ENCODE measurements at regions not wholly inside any gene's neighbourhood (a gene's known extent, or its start where the extent isn't known, plus 50 kb on each side); places are given as distances from the start of the nearest gene placed in this dataset.

- DNase-seq, result no peak
Measured at GRCh38 chr1:221072214-221072613, 193.0 kb downstream of the HLX start.

DNA sequence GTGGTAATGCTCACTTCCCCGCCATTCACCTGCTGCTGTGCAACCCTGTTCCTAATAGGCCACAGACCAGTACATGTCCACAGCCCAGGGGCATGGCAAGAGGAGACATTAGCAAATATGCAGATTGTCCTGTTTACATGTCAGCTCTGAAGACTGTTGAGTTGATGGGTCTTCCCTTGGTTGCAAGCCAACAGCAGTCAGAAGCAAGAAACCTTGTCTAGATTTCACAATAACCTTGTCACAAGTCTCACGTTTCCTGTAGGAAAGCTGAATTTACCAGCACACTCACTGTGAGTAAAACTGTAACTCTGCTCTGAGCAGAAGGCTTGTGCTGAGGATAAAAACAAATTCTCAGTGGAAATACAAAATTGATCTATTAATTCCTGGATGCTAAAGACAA lies 195.1 kb downstream of the HLX start:
- DNase-seq, result no peak

DNA sequence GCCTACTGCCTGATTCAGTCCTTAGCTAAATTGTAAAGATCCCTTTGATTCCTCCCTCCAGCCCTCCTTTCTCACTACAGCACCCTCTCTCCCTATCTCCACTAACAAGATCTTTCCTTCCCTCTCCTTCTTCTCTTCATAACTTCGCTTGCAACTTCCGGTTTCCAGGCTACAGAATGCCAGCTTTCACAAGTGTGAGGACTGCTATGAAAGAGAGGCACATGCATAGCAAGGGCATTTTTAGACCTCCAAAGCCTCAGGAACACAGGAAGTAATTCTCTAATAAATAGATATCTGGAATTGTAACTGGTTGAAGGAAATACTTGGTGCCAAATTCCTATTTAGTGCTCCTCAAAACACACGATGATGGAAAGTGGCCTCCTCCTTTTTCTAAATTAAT lies 196.7 kb downstream of the HLX start:
- DNase-seq, result no peak

- DNase-seq, result no peak
Measured at GRCh38 chr1:221076391-221076811, 197.2 kb downstream of the HLX start.

DNA sequence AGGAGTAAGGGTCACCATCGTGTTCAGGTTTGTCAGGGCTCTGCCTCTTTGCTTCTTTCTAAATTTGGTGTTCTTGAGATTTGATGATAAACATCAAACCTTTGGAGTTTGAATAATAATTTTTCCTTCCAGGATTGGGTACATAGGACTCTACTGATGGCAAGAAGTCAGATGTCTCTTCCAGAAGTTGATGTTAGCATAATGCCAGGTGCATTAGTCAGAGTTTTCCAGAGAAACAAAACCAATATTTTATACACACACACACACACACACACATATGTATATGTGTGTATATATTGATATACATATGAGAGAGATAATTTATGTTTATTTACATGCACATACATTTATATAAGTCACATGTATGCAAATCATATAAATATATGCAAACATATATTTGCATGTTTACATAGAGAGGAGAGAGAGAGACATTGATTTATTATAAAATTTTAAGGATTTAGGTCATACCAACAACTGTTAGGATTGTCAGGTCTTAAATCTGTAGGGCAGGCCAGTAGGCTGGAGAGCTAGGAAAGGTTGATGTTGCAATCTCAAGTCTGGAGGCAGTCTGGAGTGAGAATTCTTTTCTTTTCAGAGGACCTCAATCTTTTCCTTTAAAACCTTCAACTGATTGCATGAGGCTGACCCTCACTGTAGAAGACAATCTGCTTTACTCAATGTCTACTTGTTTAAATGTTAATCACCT lies 199.2 kb downstream of the HLX start:
- DNase-seq, result no peak

- DNase-seq, result no peak
Measured at GRCh38 chr1:221083902-221084301, 204.7 kb downstream of the HLX start.

DNA sequence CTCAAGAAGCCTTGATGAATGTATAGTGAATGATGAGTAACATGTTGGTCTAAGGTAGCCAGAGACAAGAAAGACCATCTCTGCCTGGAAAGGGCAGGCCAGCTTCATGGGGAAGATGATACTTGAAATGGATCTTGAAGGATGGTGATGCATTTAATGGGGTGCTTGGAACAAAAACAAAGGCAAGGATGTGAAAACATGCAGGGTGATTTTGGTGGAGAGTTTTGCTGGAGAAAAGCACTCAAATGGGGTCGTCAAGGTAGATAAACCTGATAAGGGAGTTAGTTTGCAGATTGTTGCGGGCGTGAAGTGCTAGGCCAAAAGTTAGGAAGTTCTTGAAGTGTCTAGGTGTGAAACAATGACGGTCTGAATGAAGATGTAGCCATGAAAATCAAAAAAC lies 205.4 kb downstream of the HLX start:
- no peak for DNase-seq

GRCh38 chr1:221085701-221086375 lies 206.6 kb downstream of the HLX start:
- DNase-seq, result no peak

- no peak for DNase-seq
Measured at GRCh38 chr1:221087919-221088318, 208.7 kb downstream of the HLX start.

DNA sequence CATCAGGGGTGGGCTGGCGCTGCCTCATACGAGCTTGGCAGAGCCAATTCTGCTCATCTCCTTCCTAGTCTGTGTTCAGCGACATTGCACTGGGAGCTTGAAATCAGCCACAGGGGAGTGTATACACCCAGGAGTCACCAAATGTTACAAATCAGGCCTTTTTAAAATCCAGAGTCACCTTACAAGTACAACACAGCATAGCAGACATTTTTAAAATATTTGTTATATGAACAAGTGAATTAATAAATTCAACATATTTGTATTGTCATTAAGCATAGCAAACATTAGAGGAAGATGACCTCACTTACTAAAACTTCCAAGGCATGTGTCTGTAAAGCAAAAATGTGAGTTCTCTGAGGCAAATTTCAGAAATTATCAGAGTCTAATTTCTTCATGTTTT lies 210.0 kb downstream of the HLX start:
- DNase-seq, result no peak

DNA sequence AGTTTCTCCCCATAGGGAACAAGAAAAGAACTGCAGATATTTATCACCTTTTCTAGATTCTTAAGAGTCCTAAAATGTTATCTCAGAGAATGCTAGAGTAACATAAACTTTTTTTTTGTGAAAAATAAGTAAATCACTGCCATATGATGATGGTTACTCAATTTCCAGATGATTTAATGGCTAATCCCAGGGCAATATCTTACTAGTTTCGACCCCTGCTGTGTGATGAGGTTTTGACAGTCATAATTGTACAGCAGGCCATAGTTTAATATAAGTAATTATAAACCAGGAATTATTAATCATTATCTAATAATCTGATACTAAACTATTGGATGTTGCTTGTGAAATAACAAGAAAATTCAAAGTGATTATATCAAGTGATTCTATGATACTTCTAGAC lies 210.6 kb downstream of the HLX start:
- DNase-seq, result no peak

- no peak for DNase-seq
Measured at GRCh38 chr1:221093903-221094791, 214.9 kb downstream of the HLX start.

DNA sequence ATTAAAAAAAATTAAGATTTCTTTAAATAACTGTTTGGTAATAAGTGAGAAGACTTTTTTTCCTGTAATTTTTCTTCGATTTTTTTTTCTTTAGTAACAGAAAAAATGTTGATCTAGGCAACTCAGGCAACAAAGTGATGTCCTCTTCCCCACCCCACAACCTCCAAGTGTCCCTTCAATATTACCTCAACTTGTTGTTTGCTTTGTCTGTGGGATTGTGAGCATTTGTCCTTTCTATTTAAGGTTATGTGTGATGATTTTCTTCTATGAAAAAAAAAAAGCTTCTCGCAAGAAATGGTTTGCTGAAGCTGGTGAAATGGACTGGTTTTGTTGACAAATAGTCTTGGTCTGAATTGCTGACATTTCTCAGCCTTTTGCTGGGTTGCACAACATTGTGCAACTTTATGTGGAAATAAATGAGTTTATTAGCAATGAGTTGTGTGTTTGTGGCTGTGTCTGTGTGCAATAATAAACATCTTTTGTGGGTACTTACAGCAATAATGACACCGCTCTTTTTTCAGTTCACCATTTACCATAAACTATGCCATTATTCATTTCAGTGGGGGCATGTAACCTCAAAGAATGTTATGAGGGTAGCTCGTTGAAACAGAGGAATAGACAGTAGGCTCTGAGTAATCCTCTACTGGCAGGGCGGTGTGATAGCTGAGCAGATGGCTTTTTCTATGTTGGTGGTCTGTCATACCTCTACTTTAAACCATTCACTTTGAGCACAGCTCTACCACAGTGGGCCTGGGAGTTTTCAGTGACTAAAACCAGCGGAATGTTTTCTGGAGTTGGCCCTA lies 218.4 kb downstream of the HLX start:
- DNase-seq, result no peak

GRCh38 chr1:221098471-221099405 lies 219.5 kb downstream of the HLX start:
- DNase-seq, result no peak

DNA sequence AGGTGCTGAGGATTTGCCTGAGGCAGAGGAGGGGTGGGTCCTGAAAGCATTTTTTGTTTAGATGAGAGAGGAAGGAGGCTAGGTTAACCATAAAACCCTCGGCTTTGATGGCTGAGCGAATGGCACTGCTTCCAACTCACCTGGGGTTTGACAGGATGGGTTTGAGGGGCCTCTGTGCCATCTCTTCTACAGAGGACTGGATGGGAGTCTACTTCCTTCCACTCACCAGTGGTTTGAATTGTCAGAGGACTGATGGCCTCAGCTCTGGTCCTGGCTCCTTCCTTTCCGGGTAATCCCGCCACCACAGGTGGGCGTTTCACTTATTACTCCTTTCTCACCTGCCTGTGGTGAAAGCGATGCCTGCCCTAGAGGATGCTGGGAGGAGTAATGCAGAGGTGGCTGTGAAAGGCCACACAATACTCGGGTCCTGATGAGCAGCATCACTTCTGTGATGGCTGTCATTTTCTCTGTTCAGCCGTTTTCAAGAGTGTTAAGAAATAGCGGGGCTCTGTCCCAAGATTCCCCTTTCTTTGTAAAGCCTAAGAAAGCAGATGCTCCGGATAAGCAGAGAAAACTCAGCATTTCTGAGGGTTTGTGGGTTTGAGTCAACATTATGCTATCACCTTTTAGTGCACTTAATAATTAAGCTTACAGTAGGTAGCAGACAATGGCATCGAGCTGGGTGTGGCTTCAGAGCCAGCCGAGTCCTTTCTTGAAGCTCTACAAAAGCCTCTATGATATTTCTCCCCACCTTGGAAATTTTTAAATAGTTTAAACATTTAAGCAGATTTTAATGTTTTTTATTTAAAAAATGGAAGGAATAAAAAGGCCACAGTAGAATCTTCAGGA lies 220.7 kb downstream of the HLX start:
- no peak for DNase-seq

DNA sequence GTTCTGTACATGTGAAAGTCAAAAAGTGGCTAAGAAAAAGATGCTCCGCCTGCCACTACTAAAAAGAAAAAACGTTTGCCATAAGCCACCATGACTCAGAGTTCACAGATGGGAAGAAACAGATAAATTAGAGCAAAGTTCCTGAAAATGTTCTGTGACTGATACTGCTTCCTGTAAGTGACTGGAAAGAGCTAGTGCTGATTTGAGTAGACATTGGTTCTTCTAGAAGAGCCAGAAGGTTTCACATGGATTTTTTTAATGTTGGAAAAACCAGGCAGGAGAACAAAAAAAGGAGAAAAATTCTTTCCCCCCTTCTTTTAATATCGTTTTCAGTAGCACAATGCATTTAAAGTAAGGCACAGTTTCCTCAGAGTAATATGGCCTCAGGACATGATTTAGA lies 221.4 kb downstream of the HLX start:
- DNase-seq, result no peak

- DNase-seq, result no peak
Measured at GRCh38 chr1:221101807-221102605, 222.8 kb downstream of the HLX start.

DNA sequence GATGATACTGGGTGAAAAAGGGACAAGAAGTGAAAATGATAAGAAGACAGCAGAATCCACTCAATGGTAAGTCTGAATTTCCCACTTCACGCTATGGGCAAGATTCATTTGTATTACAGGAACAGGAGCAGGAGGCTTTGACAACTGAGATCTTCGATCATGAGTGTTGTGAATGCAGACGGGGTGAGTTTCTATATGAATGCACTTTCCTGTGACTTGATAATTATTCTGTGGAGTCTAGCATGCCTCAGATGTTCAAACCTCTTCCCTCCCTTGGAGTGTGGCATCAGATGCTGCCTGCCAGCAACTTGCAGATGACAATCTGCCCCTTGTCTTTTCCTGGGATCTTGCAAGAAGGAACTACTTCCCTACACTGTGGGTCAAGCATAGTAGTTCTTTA lies 225.4 kb downstream of the HLX start:
- no peak for DNase-seq

DNA sequence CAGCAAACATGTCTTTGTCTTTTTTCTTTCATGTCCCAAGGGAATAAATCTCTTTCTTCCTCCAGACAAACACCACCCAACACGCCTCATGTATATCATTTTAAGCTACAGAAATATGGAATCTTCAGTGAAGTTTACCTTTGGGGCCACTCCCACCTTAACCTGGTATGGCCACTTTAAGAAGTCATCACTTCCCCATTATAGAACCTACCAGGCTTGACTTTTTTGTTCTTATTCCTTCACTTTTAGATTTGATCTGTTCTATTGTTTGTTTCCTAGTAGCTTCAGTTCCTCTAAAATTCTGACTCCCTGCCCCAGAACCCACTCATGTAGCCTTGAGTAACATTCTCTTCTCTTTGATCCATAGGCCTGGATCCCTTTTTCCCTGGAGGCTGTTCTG lies 226.3 kb downstream of the HLX start:
- DNase-seq, result no peak

GRCh38 chr1:221106616-221107015 lies 227.4 kb downstream of the HLX start:
- DNase-seq, result no peak
